Fibroblast of mammary gland (primary cell): ENCODE measurements at regions not wholly inside any gene's neighbourhood (a gene's known extent, or its start where the extent isn't known, plus 50 kb on each side); places are given as distances from the start of the nearest gene placed in this dataset.
A peak's percentile ranks its signal among the peaks of the same experiment; 100 is the strongest.
"Not testable (repeated sequence)": the region's sequence is repeated elsewhere in the genome, so short reads cannot be mapped to it uniquely, and the experiment has no call there.

Source experiments
- DNase-seq: peaks from one replicate; pipeline ENCODE4 v3.0.0-alpha.2; 2010; ENCODE audit warnings: low read depth
- H3K4me3 ChIP-seq: 2 replicates; pipeline ENCODE4 v1.5.1; 2011; ENCODE audit warnings: low read depth, mild to moderate bottlenecking, low read length, moderate library complexity; ENCODE audit not compliant: control insufficient read depth
- CTCF ChIP-seq: conservative IDR thresholded peaks from 2 replicates; pipeline ENCODE4 v1.5.1; 2011; ENCODE audit warnings: low read depth, low read length, inconsistent platforms; ENCODE audit not compliant: control insufficient read depth, insufficient read depth

DNA sequence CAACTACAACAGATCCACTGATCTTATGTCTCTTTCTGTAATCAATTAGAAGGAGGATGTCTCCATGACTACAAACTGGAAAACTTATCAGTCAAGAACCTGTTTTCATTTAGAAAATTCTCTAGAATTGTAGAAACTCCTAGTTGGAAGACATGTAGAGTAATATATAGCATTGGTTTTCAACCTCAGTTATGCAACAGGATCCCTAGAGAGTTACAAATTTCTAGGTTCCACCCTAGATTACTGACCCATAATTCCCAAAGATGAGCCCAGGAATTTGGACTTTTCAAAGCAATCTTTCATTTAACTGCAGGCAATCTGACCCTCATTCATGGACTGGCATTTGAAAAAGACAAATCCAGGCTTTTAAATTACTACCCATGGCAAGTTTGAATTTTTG lies 116.9 kb upstream of the RAP2B start:
- TF ChIP-seq CTCF: no peak
- H3K4me3 ChIP-seq: no peak overlapping the region
- DNase-seq: no peak

DNA sequence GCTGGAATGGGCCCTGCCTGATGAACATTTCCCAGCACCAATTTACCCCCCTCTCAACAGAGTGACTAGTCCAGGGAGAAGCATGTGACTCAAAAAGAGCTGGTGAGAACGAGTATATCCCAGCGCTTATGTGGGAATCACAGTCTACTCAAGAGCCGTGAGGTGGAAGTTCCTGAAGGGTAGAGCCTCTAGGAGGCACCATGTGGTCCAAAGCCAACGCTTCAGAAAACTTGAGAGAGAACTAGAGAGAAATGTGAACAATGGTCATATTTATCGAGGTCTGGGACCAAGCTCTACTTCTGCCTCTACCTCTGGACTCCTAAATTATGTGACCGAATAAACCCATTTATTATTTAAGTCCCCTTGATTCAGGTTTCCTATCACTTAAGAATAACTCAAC lies 111.0 kb upstream of the RAP2B start:
- DNase-seq: no peak
- TF ChIP-seq CTCF: no peak
- no peak overlapping the region for H3K4me3 ChIP-seq

- H3K4me3 ChIP-seq: no peak overlapping the region
- no peak for TF ChIP-seq CTCF
- peak; percentile 87 for DNase-seq
Measured at GRCh38 chr3:153051427-153052095, 110.5 kb upstream of the RAP2B start.

- TF ChIP-seq CTCF: no peak
- peak; percentile 92 for DNase-seq
- H3K4me3 ChIP-seq: no peak overlapping the region
Measured at GRCh38 chr3:153052096-153052460, 109.9 kb upstream of the RAP2B start.

DNA sequence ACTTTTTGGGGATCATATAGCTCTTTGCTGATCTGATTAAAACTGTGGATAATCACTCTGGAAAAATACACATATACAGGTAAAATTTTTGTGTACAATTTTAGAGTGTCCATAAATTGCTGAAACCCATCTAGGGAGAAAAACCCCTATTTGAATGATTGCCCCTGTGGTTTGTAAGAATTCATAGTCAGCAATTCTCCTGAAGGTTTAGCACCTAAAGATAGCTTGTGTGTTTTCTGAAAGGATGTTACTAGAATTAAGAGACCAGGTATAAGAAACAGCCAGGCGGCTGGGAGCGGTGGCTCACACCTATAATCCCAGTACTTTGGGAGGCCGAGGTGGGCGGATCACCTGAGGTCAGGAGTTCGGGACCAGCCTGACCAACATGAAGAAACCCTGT lies 106.8 kb upstream of the RAP2B start:
- TF ChIP-seq CTCF: no peak
- no peak overlapping the region for H3K4me3 ChIP-seq
- no peak for DNase-seq

GRCh38 chr3:153055779-153056178 lies 106.2 kb upstream of the RAP2B start:
- no peak for DNase-seq
- no peak for TF ChIP-seq CTCF
- H3K4me3 ChIP-seq: no peak overlapping the region

DNA sequence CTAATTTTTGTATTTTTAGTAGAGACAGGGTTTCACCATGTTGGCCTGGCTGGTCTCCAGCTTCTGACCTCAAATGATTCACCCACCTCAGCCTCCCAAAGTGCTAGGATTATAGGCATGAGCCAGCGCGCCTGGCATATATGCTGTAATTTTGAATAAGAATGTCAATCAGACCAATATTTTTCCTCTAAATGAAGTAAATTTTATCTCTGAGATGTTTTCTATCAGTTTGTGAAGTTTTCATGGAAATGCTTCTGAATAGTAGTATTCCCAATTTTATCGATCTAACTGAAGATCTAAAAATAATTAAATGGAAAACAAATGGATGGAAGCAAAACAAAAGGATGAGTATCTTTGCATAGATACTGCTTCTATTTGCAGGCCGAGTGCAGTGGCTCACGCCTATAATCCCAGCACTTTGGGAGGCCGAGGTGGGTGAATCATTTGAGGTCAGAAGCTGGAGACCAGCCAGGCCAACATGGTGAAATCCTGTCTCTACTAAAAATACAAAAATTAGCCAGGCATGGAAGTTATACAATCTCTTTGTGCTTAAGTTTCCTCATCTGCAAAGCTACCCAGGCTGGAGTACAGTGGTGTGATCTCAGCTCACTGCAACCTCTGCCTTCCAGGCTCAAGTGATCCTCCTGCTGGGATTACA lies 103.9 kb upstream of the RAP2B start:
- H3K4me3 ChIP-seq: not testable (repeated sequence)
- DNase-seq: peak; percentile 83
